Endothelial cell of umbilical vein (primary cell): ENCODE measurements at regions not wholly inside any gene's neighbourhood (a gene's known extent, or its start where the extent isn't known, plus 50 kb on each side); places are given as distances from the start of the nearest gene placed in this dataset.

Source experiments
- CTCF ChIP-seq, 2 donors: IDR thresholded peaks; 1 replicate in 1 of 2; 2 replicates in 1 of 2; pipeline ENCODE4 v1.5.1; 2011; ENCODE audit warnings: low read length in 2 of 2, mild to moderate bottlenecking in 2 of 2, moderate library complexity in 2 of 2, control low read depth in 1 of 2, inconsistent platforms in 1 of 2, low read depth in 1 of 2; ENCODE audit not compliant: insufficient read depth in 1 of 2; ENCODE audit errors: extremely low read depth in 1 of 2
- EZH2 ChIP-seq: IDR thresholded peaks from 2 replicates; pipeline ENCODE4 v1.6.1; 2012; ENCODE audit warnings: borderline replicate concordance, low read depth, mild to moderate bottlenecking, moderate library complexity, low read length, inconsistent platforms; ENCODE audit not compliant: severe bottlenecking
- GATA2 ChIP-seq: IDR thresholded peaks from 2 replicates; pipeline ENCODE4 v1.7.0; 2011; ENCODE audit warnings: low read depth, mild to moderate bottlenecking, moderate library complexity, mixed read lengths, low read length; ENCODE audit not compliant: insufficient read length, insufficient read depth
- MYC ChIP-seq: IDR thresholded peaks from one replicate; pipeline ENCODE4 v1.6.1; 2011; ENCODE audit warnings: mild to moderate bottlenecking, low read depth, low read length
- POLR2A ChIP-seq: IDR thresholded peaks from 2 replicates; pipeline ENCODE4 v1.6.1; 2012; ENCODE audit warnings: low read depth, mild to moderate bottlenecking, control low read depth, low read length
- POLR2AphosphoS5 ChIP-seq: IDR thresholded peaks from 2 replicates; pipeline ENCODE4 v1.6.1; 2012; ENCODE audit warnings: low read depth, mild to moderate bottlenecking, control low read depth, low read length, moderate library complexity; ENCODE audit not compliant: insufficient read depth

GRCh38 chr4:153040677-153041076, 104.6 kb downstream of the FHDC1 start:
- no peak for TF ChIP-seq CTCF (IDR thresholded peaks at IDR 0.05; ENCODE audit: extremely low read depth in 1 of 2, insufficient read depth in 1 of 2, low read depth in 1 of 2, low read length in 2 of 2)
- no peak for TF ChIP-seq MYC
- no peak for TF ChIP-seq POLR2AphosphoS5
- TF ChIP-seq POLR2A, result no peak
- no peak for TF ChIP-seq GATA2
- no peak for TF ChIP-seq EZH2
